GM18907 (cell line): ENCODE measurements at regions not wholly inside any gene's neighbourhood (a gene's known extent, or its start where the extent isn't known, plus 50 kb on each side); places are given as distances from the start of the nearest gene placed in this dataset.

Source experiments
- ATAC-seq: cut with Tn5 transposase; IDR thresholded peaks from one replicate; pipeline ENCODE4 v1.9.1; 2021; ENCODE audit warnings: mild to moderate bottlenecking, moderate library complexity; ENCODE audit not compliant: unreplicated experiment

DNA sequence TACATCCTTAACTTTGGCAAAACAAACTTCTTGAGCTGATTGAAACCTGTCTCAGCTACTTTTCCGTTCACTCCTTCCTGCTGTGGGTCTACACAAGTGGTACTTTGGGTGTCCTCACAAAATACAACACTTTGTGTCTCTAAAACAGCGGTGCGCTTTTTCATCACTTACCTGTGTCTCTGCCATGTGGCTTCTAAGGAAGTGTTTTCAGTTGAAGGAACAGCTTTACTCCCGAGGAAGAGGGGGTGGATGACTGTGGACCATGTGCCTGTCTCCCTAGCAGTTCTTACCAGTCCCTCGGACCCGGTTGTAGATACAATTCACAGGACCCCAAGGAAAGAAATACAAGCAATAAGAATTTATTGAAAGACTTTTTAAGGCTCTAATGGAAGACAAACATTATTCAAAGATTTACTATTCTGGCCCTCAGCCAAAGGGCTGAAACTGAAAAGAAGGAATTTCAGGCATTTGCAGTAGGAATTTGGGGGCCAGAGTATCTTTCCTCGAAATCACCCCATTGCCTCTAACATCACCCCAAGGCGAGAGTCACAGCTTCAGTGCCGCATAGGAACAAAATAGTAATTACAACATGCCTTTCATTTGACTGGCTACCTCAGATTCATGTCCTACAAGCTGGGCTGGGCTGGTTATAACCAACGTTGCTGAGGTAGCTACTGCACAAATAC is 246.3 kb downstream of the ACTR3B start:
- ATAC-seq: no peak

DNA sequence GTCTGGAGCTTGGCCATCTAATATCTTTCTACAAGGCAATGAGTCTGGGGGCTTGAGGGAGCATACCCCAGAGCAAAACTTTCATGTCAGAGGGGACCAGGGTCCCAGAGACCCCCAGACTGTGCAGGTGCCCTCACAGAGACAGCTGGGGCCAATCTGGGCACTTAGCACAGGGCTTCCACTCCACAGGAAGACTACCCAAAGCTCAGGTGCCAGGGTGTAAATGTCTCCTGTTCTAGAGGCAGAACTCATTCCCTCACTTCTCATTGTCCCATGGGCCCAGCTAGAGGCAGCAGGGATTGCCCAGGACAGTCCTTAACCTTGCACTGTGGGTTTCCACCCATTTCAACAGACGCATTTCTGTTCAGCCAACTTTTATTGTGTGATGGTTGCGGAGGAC is 246.9 kb downstream of the ACTR3B start:
- ATAC-seq: no peak

DNA sequence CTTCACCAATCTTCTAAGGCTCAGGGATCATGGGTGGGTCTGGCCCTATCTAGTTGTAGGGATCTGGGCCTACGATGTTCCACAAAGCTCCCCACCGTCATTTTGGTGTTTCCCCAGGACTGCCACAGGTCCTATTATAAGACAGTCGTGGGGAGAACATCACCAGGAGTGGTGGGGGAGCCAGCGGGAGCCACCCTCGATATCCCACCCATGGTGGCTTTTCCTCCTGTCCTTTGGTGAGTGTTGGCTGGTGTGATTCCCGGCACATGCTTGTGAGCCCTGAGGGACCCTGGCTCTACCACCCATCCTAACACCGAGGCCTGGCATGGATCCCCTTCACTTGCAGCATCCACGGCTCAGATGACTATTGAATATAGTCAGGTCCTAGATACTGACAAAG is 247.4 kb downstream of the ACTR3B start:
- ATAC-seq: no peak

DNA sequence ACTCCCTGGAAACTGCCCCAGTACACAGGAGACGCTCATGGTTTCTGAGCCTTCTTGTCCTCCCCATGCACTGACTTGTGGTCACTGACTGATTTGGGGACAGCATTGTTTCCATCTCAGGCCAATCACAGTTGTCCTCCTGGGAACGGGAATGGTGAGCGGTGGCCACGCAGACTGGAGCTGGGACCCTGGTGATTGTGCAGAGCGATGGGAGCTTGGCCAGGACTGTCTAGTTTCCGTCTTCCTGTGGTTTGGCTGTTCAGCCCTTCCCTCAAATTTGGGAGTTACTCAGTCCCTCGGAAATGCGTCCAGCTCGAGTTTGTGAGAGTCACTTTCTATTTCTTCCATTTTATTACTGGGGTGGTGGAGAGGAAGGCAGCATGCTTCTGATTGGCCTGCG is 250.9 kb downstream of the ACTR3B start:
- ATAC-seq: no peak

DNA sequence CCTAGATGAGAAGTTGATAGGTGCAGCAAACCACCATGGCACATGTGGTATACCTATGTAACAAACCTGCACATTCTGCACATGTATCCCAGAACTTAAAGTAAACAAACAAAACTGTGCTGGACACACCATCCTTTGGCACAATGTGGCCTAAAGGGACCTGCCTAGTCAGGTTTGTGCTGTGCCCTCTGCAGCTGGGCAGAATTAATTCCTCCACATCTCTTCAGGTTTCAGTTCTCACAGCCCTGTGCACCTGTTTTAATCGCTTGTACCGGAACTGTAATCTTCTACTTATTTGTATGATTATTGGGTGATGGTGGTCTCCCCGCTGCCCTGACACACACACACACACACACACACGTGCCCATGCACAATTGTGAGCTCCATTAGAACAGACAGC is 252.7 kb downstream of the ACTR3B start:
- ATAC-seq: no peak

DNA sequence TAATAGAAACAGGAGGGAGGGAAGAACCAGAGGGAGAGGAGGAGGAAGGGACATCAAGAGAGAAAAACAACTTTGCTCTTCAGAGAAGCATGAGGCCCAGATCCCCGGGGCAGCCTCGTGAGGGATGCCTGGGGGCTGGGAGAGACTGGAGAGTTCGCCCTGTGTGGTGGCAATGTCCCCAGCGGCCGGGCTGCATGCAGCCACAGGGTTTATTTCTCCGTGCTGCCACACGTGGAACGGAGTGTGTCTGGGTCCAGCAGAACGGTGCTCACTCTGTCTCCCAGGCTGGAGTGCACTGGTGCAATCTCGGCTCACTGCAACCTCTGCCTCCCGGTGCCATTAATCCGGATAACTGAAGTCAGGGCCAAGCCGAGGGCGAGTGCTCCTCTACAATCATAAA is 257.7 kb downstream of the ACTR3B start:
- no peak for ATAC-seq

DNA sequence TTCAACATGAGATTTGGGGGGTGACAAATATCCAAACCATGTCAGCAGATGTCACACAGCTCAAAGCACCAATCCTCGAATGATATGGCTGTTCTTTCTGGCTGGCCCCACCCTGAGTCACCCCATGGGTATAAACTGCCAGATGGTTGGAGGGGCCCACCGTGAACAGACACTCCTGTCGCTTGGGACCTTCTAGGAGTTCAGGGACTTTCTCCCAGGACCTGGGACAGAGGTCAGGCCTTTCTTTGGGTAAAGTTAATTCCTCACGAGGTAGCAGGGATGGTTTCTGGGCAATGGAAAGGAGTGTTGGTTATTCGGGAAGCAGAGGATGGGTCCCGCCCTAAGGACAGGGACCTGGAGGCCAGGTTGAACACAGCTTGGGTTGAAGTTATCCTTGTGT is 262.0 kb downstream of the ACTR3B start:
- ATAC-seq: no peak

DNA sequence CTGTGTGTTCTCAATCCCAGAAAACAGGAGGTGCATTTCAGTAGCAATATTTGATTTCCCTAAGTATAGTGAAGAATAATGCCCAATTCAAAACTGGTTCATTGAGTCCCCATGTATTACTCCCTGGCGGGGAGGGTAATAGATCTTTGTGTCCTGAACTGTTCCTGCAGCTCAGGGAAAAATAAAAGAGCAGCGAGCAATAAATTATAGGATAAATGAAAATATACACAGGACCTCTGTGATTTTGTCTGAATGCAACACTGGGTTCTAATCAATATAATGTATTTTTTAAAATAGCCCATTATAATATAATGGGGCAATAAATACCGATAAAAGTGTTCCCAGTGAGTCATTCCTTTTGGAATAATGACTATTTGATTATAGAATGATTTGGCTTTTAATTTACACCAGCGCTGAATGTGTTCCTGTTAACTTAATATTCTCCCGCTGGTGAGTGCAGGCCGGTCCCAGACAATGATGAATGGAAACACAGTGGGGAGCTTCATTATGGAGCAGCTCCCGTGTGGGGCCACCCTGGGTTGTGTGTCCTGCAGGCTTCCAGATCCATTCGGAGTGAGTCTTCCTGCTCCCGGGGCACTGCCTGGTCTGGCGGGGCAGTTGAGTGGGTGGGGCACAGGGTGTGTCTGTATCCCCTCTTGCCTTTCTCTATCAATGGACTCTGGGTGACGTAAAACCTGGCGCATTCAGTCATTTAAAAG is 263.1 kb downstream of the ACTR3B start:
- ATAC-seq: no peak

DNA sequence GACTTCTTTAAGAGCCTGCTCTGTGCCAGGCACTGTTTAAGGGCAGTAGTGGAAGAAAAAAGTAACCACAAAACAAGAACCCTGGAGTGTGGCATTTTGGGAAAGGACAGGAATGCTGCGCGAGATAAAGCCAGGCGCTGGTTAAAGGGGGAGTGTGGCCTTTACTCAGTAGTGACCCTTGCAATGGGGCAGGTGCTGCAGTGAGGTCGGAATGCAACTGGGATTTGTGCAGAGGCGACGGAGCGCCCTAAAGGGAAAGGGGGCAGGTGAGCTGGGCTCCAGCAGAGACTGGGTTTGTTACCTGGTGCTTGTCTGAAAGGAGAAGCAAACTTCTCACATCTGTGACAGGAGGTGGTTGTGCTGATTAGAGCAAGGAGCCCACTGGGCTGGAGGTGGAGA is 263.6 kb downstream of the ACTR3B start:
- ATAC-seq: no peak

DNA sequence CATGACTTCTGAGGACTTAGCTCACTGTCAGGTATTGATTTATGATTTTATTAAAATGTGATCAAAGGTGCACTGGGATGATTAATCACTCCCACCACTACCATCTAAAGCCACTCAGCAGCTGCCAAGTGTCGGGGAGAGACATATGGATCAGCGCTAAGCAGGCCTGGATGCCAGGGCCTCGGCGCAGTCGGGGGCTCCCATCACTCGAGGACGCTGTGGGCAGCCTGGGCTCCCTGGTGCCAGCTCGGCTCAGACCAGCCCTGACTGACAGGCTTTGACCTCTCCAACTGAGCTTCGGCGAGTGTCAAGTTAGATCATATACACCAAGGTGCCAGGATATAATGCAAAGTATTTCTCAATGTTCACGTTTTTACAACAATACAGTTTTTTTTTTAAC is 267.7 kb downstream of the ACTR3B start:
- no peak for ATAC-seq

DNA sequence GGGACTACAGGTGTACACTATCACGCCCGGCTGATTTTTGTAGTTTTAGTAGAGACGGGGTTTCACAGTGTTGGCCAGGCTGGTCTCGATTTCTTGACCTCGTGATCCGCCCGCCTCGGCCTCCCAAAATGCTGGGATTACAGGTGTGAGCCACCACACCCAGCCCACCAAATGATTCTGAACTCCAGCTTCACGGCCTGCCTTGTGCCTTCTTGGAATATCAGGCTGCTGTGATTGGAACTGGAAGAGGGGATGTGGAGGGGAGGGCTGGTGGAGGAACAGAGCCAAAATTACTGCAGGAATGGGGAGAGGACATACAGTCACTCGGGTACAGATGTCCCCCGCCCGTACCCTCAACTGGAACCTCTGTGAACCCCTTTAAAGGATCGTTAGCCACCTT is 268.4 kb downstream of the ACTR3B start:
- ATAC-seq: no peak

DNA sequence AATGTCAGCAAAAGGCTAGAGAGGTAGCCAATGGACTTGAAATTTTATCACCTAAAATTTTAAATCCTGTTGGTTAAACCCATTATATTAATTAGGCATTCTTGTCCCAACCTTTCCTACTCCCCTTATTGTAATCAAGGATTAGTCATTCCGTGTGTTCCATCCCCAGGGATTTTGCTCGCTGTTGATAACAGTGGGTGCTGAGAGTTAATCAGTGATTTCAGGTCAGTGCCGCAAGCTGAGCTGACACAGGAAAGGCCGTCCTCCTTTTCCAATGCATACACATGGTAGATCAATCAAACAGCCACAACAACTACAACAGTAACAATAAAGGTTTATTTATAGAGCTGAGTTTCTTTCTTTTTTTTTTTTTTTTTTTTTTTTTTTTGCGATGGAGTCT is 271.4 kb downstream of the ACTR3B start:
- ATAC-seq: no peak

DNA sequence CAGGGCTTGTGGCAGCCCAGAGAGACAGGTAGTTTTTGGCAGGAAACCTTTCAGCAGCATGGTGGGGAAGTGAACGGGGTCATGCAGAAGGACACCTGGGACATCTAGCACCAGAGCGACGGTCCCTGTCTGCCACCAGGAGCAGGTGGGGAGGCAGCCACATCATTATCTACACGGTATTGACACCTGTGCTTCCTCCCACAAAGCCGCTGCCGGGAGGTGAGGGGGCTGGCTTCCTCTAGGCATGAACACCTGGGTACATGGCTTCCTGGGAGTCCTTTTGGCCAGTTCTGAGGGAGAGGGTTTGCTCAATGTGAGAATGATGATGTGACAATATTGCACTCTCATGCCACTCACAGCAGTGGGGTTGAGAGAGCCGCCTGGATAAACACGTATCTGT is 275.2 kb downstream of the ACTR3B start:
- no peak for ATAC-seq

DNA sequence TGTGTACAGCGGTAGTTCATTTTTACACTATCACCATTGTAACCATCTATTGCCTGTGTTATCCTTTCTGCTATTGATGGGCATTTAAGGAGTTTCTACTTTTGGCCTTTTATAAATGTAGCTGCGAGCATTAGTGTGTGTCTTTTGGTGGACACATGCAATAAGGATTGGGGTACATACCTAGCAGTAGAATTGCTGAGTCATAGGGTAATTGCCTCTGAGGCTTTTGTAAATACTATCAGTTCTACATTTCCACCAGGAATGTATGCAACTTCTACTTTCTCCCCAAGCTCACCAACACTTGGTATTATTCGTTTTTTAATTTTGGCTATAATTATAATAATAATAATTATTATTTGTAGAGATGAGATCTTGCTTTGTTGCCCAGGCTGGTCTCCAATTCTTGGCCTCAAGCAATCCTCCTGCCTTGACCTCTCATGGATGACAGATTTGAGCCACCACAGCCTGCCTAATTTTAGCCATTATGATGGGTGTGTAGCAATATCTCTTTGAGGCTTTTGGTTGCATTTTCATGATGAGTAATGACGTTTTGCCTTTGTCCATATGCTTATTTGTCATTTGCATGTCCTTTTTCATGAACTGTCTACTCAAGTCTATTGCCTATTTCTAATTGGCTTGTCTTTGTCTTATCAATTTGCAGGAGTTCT is 277.0 kb downstream of the ACTR3B start:
- no peak for ATAC-seq

DNA sequence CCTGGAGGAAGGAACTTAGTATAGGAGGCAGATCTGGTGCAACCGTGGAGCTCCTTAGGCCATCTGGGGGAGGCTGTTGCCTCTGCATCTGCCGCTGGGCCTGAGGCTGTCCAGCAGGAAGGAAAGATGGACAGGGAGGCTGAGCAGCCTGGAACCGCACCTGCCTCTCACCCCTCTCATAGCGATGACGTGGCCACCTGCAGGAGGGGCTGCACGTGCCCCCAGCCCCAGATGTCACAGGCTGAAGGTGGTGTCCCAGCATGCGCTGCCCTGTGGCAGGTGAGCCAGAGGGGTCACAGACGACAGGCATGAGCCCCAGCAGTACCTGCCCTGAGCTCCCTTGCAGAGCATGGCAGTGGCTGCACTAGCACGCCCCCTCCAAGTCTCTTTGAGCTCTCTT is 283.9 kb downstream of the ACTR3B start:
- no peak for ATAC-seq

DNA sequence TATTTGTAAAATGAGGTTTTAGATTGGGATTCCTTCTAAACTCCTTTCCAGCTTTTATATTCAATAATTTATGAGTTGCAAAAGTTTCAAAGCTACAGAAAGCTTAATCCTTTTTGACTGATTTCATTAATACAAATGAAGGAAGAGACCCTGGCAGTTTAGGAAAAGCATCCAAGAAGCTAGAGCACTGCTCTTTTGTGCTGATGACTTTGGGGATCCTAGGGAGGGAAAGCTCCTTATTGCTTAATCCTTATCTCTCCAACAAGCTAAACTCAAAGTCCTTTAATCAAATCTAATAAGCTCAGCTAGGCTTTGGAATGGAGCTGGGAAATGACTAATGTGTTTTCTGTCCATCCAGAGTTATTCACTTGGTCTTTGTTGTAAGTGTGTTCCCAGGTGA is 285.4 kb downstream of the ACTR3B start:
- ATAC-seq: no peak

DNA sequence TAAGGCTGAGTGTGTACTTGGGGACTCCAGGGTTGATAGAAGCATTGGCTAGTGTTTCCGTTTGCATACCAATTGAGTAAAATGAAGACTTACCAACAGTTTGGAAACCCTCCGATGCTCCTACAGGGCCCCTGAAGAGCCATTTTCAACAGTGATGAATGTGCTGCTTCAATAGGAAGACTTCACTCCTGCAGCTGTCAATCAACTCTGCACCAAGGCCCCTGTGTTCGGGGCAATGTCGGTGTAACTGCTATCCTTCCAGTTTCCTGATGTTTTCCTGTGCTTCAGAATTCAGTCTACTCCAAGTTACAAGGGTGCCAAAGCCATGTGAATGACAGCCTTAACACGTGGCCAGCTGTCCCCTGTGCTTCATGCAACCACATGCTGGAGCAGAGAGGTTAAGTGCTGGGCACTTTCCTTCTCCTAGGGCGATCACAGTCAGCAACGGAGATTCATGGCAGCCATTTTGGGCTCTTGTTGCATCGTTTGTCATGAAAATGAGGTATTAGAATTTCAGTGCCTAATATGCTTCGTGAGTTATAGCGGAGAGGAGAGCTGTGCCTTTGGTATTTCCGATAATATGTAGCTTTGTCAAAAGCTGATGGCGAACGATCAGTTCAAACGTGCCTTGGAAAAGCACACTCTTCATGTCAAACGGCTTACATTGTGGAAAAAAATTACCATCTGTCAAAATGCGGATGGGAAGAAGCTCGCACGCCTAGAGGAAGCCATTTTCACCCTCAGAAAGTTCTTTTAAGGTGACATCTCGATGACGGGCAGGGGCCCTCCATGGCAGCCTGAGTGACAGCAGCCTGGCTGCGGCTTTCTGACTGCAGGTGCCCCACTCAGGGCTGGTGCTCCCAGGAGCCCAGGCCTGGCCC is 287.8 kb downstream of the ACTR3B start:
- ATAC-seq: no peak

DNA sequence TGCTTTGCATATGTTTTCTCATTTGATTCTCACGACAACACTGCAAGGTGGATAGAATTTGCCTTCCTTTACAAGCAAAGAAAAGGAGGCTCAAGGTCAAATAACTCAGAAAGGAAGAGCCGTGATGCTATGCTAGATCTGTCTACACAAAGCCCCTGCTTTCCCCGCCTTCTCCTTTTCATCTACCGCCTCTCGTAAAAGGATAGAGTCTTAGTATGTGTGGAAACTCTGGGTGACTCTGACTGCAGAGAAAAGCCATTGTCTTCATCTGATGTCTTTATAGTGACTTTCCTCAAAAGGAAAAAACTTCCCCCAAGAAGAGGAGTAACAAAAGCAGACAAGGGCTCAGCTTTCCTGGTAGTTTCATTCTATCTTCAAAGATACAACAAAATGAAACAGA is 292.7 kb downstream of the ACTR3B start:
- no peak for ATAC-seq

DNA sequence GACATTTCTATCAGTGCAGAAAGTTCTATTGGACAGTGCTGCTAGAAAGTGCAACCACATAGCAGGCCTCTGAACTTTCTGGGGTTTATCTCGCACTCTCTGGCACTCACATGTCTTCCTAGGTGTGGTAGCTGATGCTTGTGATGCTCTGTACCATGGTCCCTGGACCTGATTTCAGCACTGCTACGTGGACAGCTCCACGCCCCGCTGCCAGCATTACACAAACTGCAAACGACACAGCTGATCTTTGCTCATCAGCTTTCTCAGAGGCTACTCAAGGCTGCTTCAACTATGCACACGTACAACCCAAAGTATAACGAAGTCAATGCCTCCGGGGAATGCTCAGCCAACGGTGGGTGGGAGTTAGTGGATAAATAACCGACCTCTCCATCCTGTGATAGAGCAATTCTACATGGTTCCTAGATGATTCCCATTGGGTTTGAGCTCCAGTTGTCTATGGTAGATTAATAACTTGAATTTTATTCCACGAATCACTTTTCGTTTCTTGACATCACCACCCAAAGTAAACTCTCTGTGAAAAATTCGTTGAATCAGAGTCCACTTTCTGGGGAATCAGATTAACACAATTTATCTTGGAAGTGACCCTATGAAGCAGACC is 302.5 kb downstream of the ACTR3B start:
- no peak for ATAC-seq

DNA sequence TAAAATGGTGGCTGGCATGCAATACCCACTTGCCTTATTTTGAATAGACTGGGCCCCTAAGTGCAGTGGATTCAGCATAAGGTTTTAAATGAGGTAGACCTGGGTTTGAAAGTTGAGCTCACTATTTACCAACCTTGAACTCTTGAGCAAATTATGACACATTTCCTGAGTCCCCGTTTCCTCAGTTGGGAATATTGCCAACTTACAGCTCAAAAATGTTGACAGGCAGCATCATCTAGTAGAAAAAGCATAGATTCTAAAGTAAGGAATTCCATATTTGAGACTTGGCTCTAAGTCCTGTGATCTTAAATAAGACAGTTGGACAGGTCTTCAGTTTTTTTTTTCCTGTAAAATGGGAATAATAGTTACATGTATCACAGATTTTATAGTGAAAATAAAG is 305.5 kb downstream of the ACTR3B start:
- no peak for ATAC-seq

DNA sequence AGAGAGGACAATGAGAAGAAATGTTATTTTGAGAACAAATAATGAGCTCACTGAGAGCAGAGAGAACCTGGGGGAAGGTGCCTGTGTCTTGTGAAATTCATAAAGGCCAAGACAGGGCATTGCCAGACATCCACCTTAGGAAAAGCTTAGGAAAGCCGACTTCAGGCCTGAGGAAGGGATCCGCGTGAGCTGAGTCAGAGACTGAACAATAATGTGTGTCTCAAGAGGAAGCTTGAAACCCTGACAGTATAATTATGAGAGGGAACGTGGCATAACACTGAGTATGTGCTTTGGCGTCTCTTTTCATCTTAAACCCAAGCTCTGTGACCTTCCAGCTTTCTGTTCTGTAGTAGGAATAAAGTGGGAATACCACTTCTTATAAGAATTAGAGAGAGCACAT is 307.2 kb downstream of the ACTR3B start:
- no peak for ATAC-seq
